ENCODE measurements at regions not wholly inside any gene's neighbourhood (a gene's known extent, or its start where the extent isn't known, plus 50 kb on each side); places are given as distances from the start of the nearest gene placed in this dataset.

DNA sequence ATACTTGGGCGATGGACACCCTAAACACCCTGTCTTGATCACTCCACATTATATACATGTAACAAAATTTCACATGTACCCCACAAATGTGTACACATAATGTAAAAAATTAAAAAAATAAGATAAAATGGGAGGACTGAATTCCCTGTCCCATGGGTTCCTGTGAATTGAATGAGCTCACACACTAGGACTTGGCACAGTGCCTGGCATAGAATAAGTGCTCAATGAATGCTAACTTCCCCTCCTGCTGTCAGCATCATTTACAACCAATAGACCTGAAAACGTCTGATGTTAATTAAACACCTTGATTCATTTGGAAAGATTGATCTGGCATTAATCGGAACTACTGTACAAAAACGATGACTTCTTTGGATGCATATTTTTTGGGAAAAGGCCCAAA is 117.3 kb upstream of the ZNF438 start:
- Histone ChIP-seq H3K4me1 (no peaks in the 10 kb centered on the region), H3K4me3 (no peak overlapping the region), H3K27me3 (no peaks in the 10 kb centered on the region), H3K36me3 (no peaks in the 10 kb centered on the region), H3K27ac (no peak overlapping the region), H3K9me3 (no peaks in the 10 kb centered on the region)
- DNase-seq: no peak
- no peak for TF ChIP-seq POLR2A (IDR thresholded peaks at IDR 0.05)
- TF ChIP-seq, protein P1, sequence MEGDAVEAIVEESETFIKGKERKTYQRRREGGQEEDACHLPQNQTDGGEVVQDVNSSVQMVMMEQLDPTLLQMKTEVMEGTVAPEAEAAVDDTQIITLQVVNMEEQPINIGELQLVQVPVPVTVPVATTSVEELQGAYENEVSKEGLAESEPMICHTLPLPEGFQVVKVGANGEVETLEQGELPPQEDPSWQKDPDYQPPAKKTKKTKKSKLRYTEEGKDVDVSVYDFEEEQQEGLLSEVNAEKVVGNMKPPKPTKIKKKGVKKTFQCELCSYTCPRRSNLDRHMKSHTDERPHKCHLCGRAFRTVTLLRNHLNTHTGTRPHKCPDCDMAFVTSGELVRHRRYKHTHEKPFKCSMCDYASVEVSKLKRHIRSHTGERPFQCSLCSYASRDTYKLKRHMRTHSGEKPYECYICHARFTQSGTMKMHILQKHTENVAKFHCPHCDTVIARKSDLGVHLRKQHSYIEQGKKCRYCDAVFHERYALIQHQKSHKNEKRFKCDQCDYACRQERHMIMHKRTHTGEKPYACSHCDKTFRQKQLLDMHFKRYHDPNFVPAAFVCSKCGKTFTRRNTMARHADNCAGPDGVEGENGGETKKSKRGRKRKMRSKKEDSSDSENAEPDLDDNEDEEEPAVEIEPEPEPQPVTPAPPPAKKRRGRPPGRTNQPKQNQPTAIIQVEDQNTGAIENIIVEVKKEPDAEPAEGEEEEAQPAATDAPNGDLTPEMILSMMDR (IDR thresholded peaks at IDR 0.05): no peak
- intact Hi-C loops (cut with DNase I; ENCODE audit: low total_unique reads): no loop called here

DNA sequence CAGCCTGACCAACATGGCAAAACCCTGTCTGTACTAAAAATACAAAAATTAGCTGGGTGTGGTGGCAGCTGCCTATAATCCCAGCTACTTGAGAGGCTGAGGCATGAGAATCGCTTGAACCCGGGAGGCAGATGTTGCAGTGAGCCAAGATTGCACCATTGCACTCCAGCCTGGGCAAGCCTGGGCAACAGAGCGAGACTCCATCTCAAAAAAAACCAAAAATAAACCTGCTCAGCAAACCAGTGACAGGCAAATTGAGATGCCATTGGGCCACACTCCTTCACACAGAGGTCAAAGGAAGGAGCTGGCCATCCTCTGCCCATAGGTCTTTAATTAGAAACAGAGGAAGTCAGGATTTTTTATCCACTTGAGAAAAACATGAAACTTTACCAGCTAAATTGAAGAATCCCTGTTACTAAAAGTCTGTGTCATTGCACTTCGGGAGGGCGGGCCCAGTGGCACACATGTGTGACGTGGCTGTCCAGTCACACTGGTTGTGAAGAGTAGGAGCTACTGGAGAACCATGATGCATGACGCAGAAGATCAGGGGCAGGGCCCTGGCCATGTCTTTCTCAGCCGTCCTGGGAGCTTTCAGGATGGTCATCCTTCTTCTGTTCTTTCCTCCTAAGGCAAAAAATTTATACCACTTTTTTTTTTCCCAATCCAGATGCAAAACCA is 118.3 kb upstream of the ZNF438 start:
- Histone ChIP-seq H3K36me3 (no peaks in the 10 kb centered on the region), H3K27me3 (no peaks in the 10 kb centered on the region), H3K27ac (no peak overlapping the region), H3K9me3 (no peaks in the 10 kb centered on the region), H3K4me3 (no peak overlapping the region), H3K4me1 (no peaks in the 10 kb centered on the region)
- DNase-seq: no peak
- no peak for TF ChIP-seq POLR2A (IDR thresholded peaks at IDR 0.05)
- intact Hi-C loops (cut with DNase I; ENCODE audit: low total_unique reads): no loop called here

DNA sequence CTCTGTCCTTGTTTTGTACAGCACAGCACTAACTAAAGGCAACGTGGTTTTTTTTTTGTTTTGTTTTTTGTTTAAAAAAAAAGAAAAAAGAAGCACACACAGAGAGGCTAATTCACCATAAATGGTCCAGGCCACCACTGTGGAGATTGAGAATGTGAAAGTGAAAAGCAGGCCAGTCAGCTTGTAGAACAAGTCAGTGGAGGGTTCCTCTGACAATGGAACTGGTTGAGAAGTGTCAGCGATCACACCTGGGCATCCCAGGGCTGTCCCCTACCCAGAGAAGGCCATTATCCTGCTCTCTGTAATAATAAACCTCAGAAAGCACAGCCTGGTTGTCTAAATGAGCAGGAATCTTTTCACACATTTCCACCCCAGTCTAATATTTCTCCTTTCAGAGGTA is 119.6 kb upstream of the ZNF438 start:
- H3K9me3 ChIP-seq: no peaks in the 10 kb centered on the region
- intact Hi-C loops (cut with DNase I; ENCODE audit: low total_unique reads): no loop called here
- H3K4me1 ChIP-seq: no peaks in the 10 kb centered on the region
- H3K27me3 ChIP-seq: no peaks in the 10 kb centered on the region
- no peak overlapping the region for H3K4me3 ChIP-seq
- no peak overlapping the region for H3K27ac ChIP-seq
- DNase-seq: no peak
- H3K36me3 ChIP-seq: no peaks in the 10 kb centered on the region
- TF ChIP-seq POLR2A (IDR thresholded peaks at IDR 0.05): no peak

DNA sequence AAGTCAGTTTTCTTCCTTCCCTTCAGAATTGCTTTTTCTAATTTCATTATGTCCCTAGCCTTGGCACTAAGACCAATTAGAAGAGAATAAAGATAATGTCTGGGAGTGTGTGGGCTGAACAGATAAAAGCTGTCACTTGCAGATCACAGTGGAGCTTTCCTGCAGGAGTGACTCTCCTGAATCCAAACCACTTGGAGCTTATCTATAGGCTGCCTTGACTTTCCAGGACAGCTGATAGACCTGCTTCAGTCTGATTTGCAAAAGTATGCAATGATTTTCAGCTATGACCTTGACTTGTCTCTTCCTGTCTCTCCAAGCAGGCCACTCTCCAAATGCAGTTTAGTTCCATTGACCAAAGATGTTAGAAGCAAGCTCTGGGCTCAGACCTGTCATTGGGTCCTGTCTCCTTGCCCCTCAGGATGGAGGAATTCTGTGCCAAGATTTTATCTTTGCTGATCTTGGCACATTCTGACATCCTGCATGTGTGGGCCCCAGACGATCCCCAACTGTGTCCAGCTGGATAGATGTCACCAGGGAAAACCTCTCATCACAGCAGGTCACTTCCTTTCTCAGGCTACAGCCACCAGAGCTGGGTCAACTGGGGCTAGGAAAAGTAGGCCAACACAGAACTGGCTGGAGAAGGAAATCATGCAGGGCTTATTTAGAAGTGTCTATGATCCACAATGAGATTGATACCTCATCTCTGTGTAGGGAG is 120.9 kb upstream of the ZNF438 start:
- no peaks in the 10 kb centered on the region for H3K4me1 ChIP-seq
- no peak for TF ChIP-seq POLR2A (IDR thresholded peaks at IDR 0.05)
- TF ChIP-seq, protein P1 (IDR thresholded peaks at IDR 0.05): no peak
- no peaks in the 10 kb centered on the region for H3K9me3 ChIP-seq
- no peak overlapping the region for H3K27ac ChIP-seq
- H3K36me3 ChIP-seq: no peaks in the 10 kb centered on the region
- H3K4me3 ChIP-seq: no peak overlapping the region
- DNase-seq: no peak
- H3K27me3 ChIP-seq: no peaks in the 10 kb centered on the region
- intact Hi-C loops (cut with DNase I; ENCODE audit: low total_unique reads): no loop called here

DNA sequence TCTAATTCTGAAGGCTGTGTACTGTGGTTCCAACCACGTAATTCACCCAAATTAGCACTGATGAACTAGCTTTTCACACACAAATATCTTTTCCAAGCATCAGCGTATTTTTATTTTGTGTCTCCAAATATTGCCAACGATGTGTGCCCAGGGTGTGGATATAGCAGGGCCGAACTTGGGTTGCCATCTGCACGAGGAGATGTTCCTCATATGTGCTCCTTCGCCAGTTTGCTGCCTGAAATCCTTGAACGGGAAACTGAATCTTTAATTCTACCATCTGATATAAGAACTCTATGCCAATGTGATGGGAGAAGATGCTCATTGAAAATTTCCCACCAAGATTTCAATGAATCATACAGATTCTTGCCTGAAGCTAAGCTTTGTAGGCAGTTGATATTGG is 121.5 kb upstream of the ZNF438 start:
- Histone ChIP-seq H3K4me1 (no peaks in the 10 kb centered on the region), H3K27me3 (no peaks in the 10 kb centered on the region), H3K36me3 (no peaks in the 10 kb centered on the region), H3K4me3 (no peak overlapping the region), H3K27ac (no peak overlapping the region), H3K9me3 (no peaks in the 10 kb centered on the region)
- intact Hi-C loops (cut with DNase I; ENCODE audit: low total_unique reads): no loop called here
- DNase-seq: no peak
- no peak for TF ChIP-seq POLR2A (IDR thresholded peaks at IDR 0.05)
- TF ChIP-seq, protein P1 (IDR thresholded peaks at IDR 0.05): no peak

DNA sequence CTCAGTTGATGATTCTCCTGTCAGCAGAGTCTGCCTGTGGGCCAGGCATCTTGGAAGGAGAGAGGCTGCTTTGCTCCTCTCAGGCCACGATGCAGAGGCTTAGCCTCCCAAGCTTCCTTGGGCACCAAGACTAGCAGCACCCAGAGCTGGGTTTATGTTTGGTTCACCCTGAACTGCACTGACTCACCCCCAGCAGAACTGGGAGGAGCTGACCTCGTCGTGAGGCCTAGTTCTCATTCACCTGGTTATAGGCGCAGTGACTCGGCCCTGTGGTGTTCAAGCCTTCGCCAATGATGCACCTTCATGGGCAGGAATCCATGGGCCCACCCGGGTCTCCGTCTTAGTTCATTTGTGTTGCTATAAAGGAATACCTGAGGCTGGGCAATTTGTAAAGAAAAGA is 122.0 kb upstream of the ZNF438 start:
- no peak overlapping the region for H3K27ac ChIP-seq
- no peak overlapping the region for H3K4me3 ChIP-seq
- no peaks in the 10 kb centered on the region for H3K4me1 ChIP-seq
- H3K27me3 ChIP-seq: no peaks in the 10 kb centered on the region
- TF ChIP-seq, protein P1 (IDR thresholded peaks at IDR 0.05): no peak
- no peak for TF ChIP-seq POLR2A (IDR thresholded peaks at IDR 0.05)
- intact Hi-C loops (cut with DNase I; ENCODE audit: low total_unique reads): no loop called here
- H3K9me3 ChIP-seq: no peaks in the 10 kb centered on the region
- H3K36me3 ChIP-seq: no peaks in the 10 kb centered on the region
- no peak for DNase-seq

Measured in uterus (tissue), 3 donors.